K562 (cell line): ENCODE measurements at regions not wholly inside any gene's neighbourhood (a gene's known extent, or its start where the extent isn't known, plus 50 kb on each side); places are given as distances from the start of the nearest gene placed in this dataset.
"Not testable (repeated sequence)": the region's sequence is repeated elsewhere in the genome, so short reads cannot be mapped to it uniquely, and the experiment has no call there.

Experiments used
- ATAC-seq: fragments of 200-7000 bp; cut with Tn5 transposase; 3 replicates; pipeline ENCODE4 v1.9.1; 2020; ENCODE audit warnings: moderate library complexity
- BruUV-seq: library from RNA; stranded (reverse); fragments of 400-500 nt; replicated peaks from 2 replicates; lab custom pipeline; 2021; lab: Mats Ljungman, UMichigan
- CTCF ChIA-PET: fragments of 300-600 bp; formaldehyde crosslinking; extraction: SDS; loops from one replicate; lab custom pipeline; 2021; ENCODE audit warnings: low intra/inter-chr PET ratio; lab: Yijun Ruan, JAX
- POLR2A ChIA-PET: fragments of 300-600, 350-650 bp; sonication (Branson Sonifier 250); formaldehyde crosslinking; extraction: SDS; loops from one replicate; lab custom pipeline; 2021; ENCODE audit warnings: antibody characterized with exemption, inconsistent platforms; lab: Yijun Ruan, JAX
- DNase-seq, 4 experiments: peaks; one replicate each; pipeline versions ENCODE4 v3.0.0 to v3.0.0-alpha.2; 2011 to 2018; ENCODE audit warnings: low spot score in 3 of 4, mixed read lengths in 3 of 4; ENCODE audit errors: extremely low read depth in 1 of 4
- FAIRE-seq: peaks from 2 replicates; lab custom pipeline; 2011; peaks lifted over from hg19 to GRCh38; lab: Jason Lieb, UNC
- H2AFZ ChIP-seq: 2 replicates; pipeline ENCODE4 v1.6.0; 2011; ENCODE audit warnings: low read depth, low read length, control low read depth, inconsistent platforms
- H3K27ac ChIP-seq: fragments of 200-600 bp; 3 replicates; pipeline ENCODE4 v1.8.0; 2011; ENCODE audit warnings: low read depth, mild to moderate bottlenecking, control low read depth, inconsistent platforms, low read length, moderate library complexity, mixed read lengths; ENCODE audit errors: extremely low read depth
- H3K27me3 ChIP-seq, 2 experiments: fragments of 300-600 bp in 1 of 2; 2 replicates in 1 of 2; 3 replicates in 1 of 2; pipeline versions ENCODE4 v1.6.0 to v1.8.0; 2011; ENCODE audit warnings: inconsistent platforms in 2 of 2, low read length in 2 of 2, mild to moderate bottlenecking in 1 of 2, mixed read lengths in 1 of 2, moderate library complexity in 1 of 2; ENCODE audit not compliant: control insufficient read depth in 2 of 2, insufficient read depth in 2 of 2
- H3K36me3 ChIP-seq: fragments of 300-600 bp; 3 replicates; pipeline ENCODE4 v1.8.0; 2011; ENCODE audit warnings: mild to moderate bottlenecking, low read length, inconsistent platforms; ENCODE audit not compliant: control insufficient read depth, insufficient read depth
- H3K4me1 ChIP-seq, 2 experiments: fragments of 200-600 bp in 1 of 2; replicated peaks in 1 of 2; 2 replicates in 1 of 2; 3 replicates in 1 of 2; pipeline versions ENCODE4 v1.5.1 to v1.8.0; 2011; ENCODE audit warnings: inconsistent platforms in 2 of 2, low read length in 2 of 2, mild to moderate bottlenecking in 1 of 2, mixed read lengths in 1 of 2, moderate library complexity in 1 of 2; ENCODE audit not compliant: control insufficient read depth in 2 of 2, insufficient read depth in 2 of 2
- H3K4me2 ChIP-seq: 2 replicates; pipeline ENCODE4 v1.6.1; 2011; ENCODE audit warnings: low read length, control low read depth, inconsistent platforms, mixed read lengths; ENCODE audit not compliant: insufficient read depth
- H3K4me3 ChIP-seq: fragments of 200-600 bp; sonication (generic), shearing (Covaris generic); 2 replicates; pipeline ENCODE4 v1.5.1; 2016; ENCODE audit warnings: control low read depth, inconsistent platforms
- H3K79me2 ChIP-seq: fragments of 200-600 bp; 3 replicates; pipeline ENCODE4 v1.8.0; 2011; ENCODE audit warnings: low read length, inconsistent platforms; ENCODE audit not compliant: control insufficient read depth, insufficient read depth
- H3K9ac ChIP-seq, 2 experiments: 2 replicates each; pipeline versions ENCODE4 v1.6.0 to v1.6.1; 2011; ENCODE audit warnings: low read depth in 2 of 2, low read length in 2 of 2, control low read depth in 1 of 2, inconsistent platforms in 1 of 2, mild to moderate bottlenecking in 1 of 2, mixed read lengths in 1 of 2; ENCODE audit not compliant: insufficient read depth in 1 of 2
- H3K9me1 ChIP-seq: one replicate; pipeline ENCODE4 v1.6.0; 2011; ENCODE audit warnings: inconsistent platforms, mild to moderate bottlenecking, low read length, moderate library complexity; ENCODE audit not compliant: control insufficient read depth, insufficient read depth
- H3K9me3 ChIP-seq: replicated peaks from 2 replicates; pipeline ENCODE4 v1.5.1; 2011; ENCODE audit warnings: low read depth, low read length, inconsistent platforms; ENCODE audit not compliant: control insufficient read depth, insufficient read depth
- H4K20me1 ChIP-seq: replicated peaks from 2 replicates; pipeline ENCODE4 v1.6.1; 2011; ENCODE audit warnings: low read length, inconsistent platforms, mixed read lengths; ENCODE audit not compliant: control insufficient read depth, insufficient read depth
- WGBS: fragments of 100-300 bp; shearing (Covaris generic); methylation state at CpG from one replicate; pipeline ENCODE4 v1.1.6; 2016; ENCODE audit warnings: low coverage, mixed read lengths; ENCODE audit not compliant: insufficient coverage; ENCODE audit errors: missing lambda C conversion rate; 5-methylcytosine and 5-hydroxymethylcytosine counted together
- in situ Hi-C: fragments of 300-500 bp; cut with MboI; formaldehyde crosslinking; loops from 4 replicates; pipeline ENCODE4 v1.15.0; 2018; ENCODE audit warnings: inconsistent platforms, mixed read lengths
- intact Hi-C: fragments of 100-400 bp; cut with micrococcal nuclease; formaldehyde crosslinking; loops from 2 replicates; pipeline ENCODE4 v1.14.2; 2022

DNA sequence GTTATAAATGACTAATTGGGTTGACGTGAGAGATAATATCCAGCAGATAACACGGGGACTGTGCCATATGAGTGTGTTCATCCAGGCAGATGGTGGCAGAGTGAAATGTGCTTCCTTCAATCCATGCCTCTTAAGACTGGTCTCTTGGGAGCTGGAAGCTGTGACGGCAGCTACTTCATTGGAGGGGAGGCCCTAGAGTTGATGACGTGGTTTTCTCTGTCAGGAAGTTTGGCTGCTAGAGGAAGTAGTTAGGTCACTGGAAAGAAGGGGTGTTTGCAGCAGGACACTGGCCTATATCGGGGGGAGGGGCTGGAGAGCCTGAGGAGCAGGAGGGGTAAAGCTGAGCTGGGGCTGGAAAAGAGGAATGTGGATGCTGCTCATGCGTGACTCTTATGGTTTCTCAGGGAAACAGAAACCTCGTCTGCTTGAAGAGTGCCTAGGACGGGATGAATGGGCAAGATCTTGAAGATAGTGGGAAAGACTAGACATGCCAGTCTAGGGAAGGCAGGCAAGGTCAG, 3051.6 kb downstream of the RPIA start:
- H3K27me3 ChIP-seq, H3K9ac ChIP-seq, in situ Hi-C loops, H3K36me3 ChIP-seq, H3K9me3 ChIP-seq, intact Hi-C loops, H4K20me1 ChIP-seq, H3K4me2 ChIP-seq, FAIRE-seq, BruUV-seq, H3K9me1 ChIP-seq, H3K27ac ChIP-seq, POLR2A ChIA-PET, ATAC-seq, H3K4me3 ChIP-seq, H3K79me2 ChIP-seq, H3K4me1 ChIP-seq, CTCF ChIA-PET, DNase-seq, H2AFZ ChIP-seq: not testable (repeated sequence)
- 0% methylated on average over 6 of the region's 8 CpGs for WGBS

DNA sequence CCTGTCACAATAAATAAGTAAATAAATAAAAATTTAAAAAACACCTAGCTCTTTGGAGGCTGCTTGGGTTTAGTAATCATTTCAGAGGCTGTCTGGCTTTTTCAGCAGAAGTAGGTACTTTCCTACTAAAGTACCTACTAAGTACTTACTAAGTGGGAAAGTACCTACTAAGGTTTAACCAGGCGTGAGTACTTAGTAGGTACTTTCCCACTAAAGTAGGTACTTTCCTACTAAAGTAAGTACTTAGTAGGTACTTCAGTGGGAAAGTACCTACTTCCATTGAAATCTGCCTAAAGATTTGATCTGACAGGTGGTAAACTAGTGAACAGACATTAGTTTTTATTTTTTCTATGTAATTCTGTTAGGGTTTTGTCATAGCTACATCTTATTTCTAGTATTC, 3052.4 kb downstream of the RPIA start:
- FAIRE-seq, in situ Hi-C loops, H3K4me3 ChIP-seq, H4K20me1 ChIP-seq, CTCF ChIA-PET, H3K4me2 ChIP-seq, BruUV-seq, H3K27ac ChIP-seq, H3K4me1 ChIP-seq, H3K79me2 ChIP-seq, H3K36me3 ChIP-seq, H3K9me1 ChIP-seq, DNase-seq, POLR2A ChIA-PET, H3K9me3 ChIP-seq, ATAC-seq, H3K27me3 ChIP-seq, H2AFZ ChIP-seq, intact Hi-C loops, H3K9ac ChIP-seq: not testable (repeated sequence)
- WGBS = 0% methylated on average over 1 of the region's 1 CpG

DNA sequence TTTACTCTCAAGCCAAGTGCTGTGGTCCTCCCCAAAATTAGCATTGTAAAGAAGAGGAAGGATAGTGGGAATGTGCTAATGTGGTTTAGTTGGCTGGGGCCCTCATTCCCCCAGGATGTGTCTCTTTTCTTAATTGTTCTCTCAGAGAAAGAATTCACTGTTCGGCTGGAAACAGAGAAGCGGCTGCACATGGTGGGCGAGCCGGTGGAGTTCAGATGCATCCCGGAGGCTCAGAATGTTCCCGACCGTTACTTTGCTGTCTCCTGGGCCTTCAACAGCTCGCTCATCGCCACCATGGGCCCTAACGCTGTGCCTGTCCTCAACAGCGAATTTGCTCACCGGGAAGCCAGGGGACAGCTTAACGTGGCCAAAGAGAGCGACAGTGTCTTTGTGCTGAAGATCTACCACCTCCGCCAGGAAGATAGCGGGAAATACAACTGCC, 3053.2 kb downstream of the RPIA start:
- H3K4me2 ChIP-seq, H3K4me1 ChIP-seq, intact Hi-C loops, FAIRE-seq, in situ Hi-C loops, H3K4me3 ChIP-seq, DNase-seq, H3K9ac ChIP-seq, H3K9me3 ChIP-seq, BruUV-seq, H3K27ac ChIP-seq, H3K79me2 ChIP-seq, H3K9me1 ChIP-seq, H3K36me3 ChIP-seq, POLR2A ChIA-PET, H3K27me3 ChIP-seq, H2AFZ ChIP-seq, CTCF ChIA-PET, H4K20me1 ChIP-seq: not testable (repeated sequence)
- WGBS = 0% methylated on average over 4 of the region's 16 CpGs
- ATAC-seq = peak; percentile 51; the same call in 2 of the 3 replicates
